ENCODE measurements at regions not wholly inside any gene's neighbourhood (a gene's known extent, or its start where the extent isn't known, plus 50 kb on each side); places are given as distances from the start of the nearest gene placed in this dataset.

GRCh38 chr4:100593935-100594334, 76.1 kb upstream of the EMCN start:
- DNase-seq (ENCODE audit: low spot score) = no peak
- TF ChIP-seq CTCF (IDR thresholded peaks at IDR 0.05) = no peak
- H3K27ac ChIP-seq = no peak overlapping the region

DNA sequence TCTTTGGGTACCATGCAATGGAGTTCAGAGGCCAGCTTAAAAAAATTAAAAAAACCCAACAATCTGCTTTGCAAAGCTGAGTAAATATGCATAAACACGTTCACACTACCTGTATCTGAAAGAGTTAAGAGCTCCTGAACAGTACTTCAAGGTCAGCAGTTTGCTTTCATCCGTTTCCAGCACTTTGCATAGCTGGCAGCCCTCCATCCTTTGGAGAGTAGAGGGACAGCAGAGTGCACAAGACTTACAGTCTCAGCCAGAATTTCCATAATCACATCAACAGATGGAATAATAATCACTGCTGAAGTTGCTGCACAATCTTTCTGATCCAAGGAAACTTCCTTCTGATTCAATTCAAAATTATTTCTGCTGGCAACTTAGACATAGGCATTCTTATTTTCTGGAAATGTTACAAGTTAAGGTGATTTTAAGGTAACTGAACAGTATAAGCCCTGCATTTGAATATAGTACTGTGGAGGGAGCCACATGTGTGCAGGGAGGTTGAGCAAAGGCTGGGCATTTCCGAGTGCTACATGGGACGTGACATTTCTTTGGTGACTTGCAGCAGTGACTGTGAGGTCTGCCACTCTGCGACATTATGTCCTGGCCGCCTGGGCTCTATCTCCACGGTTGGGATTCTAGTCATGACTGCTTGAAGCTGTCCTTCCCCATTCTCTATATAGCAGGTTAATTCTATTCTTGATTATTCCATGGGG, 73.5 kb upstream of the EMCN start:
- Histone ChIP-seq H3K27ac (no peak overlapping the region), H3K4me3 (no peak overlapping the region)
- no peak for DNase-seq (ENCODE audit: low spot score)
- no peak for TF ChIP-seq CTCF (IDR thresholded peaks at IDR 0.05)

More at GRCh38 chr4:100593935-100594334, 76.1 kb upstream of the EMCN start:
- H3K4me3 ChIP-seq = no peak overlapping the region

DNA sequence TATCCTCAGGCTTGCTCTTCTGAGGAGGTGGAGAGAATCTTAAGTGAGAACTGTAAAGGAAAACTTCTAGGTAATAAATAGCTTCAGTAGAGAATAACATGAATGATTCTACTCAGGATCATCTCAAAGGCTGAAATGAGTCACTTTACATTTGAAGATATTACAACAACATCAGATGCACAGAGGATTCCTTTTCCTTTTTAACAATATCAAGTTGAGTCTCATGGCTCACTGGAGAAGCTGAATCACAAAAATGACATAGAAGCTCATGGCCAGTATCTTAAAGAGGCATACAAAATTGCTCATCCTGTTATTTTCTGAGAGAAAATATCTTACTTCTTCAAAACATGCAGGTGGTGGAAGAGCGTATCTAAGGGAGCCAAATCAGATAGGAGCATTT, 72.5 kb upstream of the EMCN start:
- no peak overlapping the region for H3K4me3 ChIP-seq
- DNase-seq (ENCODE audit: low spot score) = no peak
- no peak overlapping the region for H3K27ac ChIP-seq
- no peak for TF ChIP-seq CTCF (IDR thresholded peaks at IDR 0.05)

DNA sequence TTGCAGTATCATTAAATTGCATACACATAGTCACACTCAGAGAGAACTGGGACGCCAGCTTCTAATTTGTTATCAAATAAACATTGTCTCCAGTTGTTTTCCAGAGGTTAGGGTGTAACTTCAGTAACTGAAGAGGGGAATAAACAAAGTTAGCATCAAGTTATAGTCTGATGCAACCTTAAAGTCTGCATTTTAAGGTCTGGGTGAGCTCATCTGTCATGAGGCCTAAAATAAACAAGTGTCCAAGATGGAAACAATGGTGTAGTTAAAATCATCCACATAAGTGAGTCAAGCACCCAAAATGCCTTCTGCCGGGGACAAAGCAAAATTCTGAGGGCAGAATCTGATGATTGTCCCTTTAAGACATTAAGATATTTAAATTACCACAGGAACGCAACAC, 70.3 kb upstream of the EMCN start:
- no peak overlapping the region for H3K4me3 ChIP-seq
- no peak for TF ChIP-seq CTCF (IDR thresholded peaks at IDR 0.05)
- H3K27ac ChIP-seq = no peak overlapping the region
- DNase-seq (ENCODE audit: low spot score) = no peak

DNA sequence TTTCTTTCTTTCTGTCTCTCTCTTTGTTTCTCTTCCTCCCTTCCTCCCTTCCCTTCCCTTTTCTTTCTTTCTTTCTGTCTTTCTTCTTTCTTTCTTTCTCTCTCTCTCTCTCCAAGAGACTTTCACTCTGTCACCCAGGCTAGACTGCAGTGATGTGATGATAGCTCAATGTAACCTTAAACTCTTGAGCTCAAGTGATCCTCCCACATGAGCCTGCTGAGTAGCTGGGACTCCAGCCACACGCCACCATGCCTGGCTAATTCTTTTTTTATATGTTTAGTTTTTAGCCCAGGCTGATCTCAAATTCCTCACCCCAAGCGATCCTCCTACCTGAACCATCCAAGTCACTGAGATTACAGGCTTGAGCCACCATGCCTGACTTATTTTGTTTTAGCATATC, 64.3 kb upstream of the EMCN start:
- no peak for TF ChIP-seq CTCF (IDR thresholded peaks at IDR 0.05)
- H3K4me3 ChIP-seq = no peak overlapping the region
- DNase-seq (ENCODE audit: low spot score) = no peak

GRCh38 chr4:100581337-100581736, 63.5 kb upstream of the EMCN start:
- Histone ChIP-seq H3K4me3 (no peak overlapping the region), H3K27ac (no peak overlapping the region)
- DNase-seq (ENCODE audit: low spot score) = no peak
- TF ChIP-seq CTCF (IDR thresholded peaks at IDR 0.05) = no peak

More for the DNA sequence above, 64.3 kb upstream of the EMCN start:
- no peak overlapping the region for H3K27ac ChIP-seq

GRCh38 chr4:100576570-100576969, 58.7 kb upstream of the EMCN start:
- no peak for DNase-seq (ENCODE audit: low spot score)
- H3K4me3 ChIP-seq = no peak overlapping the region
- no peak overlapping the region for H3K27ac ChIP-seq
- TF ChIP-seq CTCF (IDR thresholded peaks at IDR 0.05) = no peak

Data from coronary artery (tissue), 2 donors.